ENCODE measurements at regions not wholly inside any gene's neighbourhood (a gene's known extent, or its start where the extent isn't known, plus 50 kb on each side); places are given as distances from the start of the nearest gene placed in this dataset.

DNA sequence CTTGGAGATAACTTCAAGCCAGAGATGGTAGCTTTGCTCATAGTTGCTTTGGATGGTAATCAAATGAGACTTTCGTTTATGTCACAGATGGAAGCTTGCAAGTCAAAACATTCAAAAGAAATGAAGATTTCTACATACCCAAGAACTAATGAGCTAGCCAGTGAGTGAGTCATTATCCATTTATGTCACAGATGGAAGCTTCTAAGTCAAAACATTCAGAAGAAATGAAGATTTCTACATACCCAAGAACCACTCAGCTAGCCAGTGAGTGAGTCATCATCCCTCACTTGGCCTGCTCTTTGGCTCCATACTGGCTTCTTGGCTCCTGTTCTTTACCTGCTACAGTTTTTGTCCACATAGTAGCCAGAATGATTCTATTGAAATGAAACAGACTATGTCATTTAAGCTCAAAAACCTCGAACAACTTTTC is 559.8 kb upstream of the CBLB start:
- Histone ChIP-seq H3K27ac (no peak overlapping the region), H3K36me3 (no peaks in the 10 kb centered on the region), H3K27me3 (no peaks in the 10 kb centered on the region), H3K4me3 (no peak overlapping the region), H3K9ac (ENCODE audit: low read depth in 2 of 2, low read length in 2 of 2) (no peak overlapping the region), H3K4me1 (no peaks in the 10 kb centered on the region), H3K9me3 (no peaks in the 10 kb centered on the region)
- TF ChIP-seq, protein P1, sequence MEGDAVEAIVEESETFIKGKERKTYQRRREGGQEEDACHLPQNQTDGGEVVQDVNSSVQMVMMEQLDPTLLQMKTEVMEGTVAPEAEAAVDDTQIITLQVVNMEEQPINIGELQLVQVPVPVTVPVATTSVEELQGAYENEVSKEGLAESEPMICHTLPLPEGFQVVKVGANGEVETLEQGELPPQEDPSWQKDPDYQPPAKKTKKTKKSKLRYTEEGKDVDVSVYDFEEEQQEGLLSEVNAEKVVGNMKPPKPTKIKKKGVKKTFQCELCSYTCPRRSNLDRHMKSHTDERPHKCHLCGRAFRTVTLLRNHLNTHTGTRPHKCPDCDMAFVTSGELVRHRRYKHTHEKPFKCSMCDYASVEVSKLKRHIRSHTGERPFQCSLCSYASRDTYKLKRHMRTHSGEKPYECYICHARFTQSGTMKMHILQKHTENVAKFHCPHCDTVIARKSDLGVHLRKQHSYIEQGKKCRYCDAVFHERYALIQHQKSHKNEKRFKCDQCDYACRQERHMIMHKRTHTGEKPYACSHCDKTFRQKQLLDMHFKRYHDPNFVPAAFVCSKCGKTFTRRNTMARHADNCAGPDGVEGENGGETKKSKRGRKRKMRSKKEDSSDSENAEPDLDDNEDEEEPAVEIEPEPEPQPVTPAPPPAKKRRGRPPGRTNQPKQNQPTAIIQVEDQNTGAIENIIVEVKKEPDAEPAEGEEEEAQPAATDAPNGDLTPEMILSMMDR (IDR thresholded peaks at IDR 0.05), result no peak
- intact Hi-C loops (cut with DNase I), result no loop called here
- DNase-seq, result no peak

DNA sequence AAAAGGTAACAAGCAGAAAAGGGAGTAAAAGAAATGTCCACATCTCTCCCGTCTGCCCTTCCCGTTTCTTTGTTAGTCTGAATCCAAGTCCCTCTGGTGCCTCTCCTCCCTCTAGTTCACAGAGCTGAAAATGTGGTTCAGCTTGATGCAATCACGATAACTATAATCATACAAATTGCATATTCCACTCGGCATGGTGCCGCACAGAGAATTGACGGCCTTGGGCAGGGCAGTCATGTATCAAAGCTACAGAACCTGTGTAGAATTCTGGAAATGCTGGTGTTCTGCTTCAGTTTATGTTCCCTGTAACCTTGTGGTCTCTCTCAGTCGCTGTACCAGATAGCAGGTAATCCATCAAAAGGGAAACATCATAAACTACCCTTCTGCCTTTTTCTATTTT is 562.9 kb upstream of the CBLB start:
- no peak for DNase-seq
- Histone ChIP-seq H3K27me3 (no peaks in the 10 kb centered on the region), H3K4me3 (no peak overlapping the region), H3K27ac (no peak overlapping the region), H3K9me3 (no peaks in the 10 kb centered on the region), H3K9ac (ENCODE audit: low read depth in 2 of 2, low read length in 2 of 2) (no peak overlapping the region), H3K36me3 (no peaks in the 10 kb centered on the region), H3K4me1 (no peaks in the 10 kb centered on the region)
- TF ChIP-seq, protein P1 (IDR thresholded peaks at IDR 0.05), result no peak
- intact Hi-C loops (cut with DNase I), result no loop called here

DNA sequence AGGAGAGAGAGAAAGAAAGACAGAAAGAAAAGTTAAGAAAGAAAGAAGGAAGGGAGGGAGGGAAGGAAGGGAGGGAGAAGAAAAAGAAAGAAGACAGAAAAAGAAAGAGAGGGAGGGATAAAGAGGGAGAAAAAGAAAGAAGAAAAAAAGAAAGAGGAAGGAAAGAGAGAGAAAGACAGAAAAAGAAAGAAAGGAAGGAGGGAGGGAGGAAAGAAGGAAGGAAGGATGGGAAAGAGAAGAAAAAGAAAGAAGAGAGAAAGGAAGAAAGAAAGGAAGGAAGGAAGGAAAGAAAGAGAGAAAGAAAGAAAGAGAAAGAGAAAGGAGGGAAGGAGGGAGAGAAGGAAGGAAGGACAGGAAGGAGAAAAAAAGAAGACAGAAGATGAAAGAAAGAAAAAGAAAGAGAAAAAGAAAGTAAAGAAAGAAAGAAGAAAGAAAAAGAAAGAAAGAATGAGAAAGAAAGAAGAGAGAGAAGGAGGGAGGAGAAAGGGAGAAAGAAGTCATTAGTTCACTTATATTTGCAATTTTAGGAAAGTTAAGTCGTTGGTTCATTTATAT is 567.2 kb upstream of the CBLB start:
- TF ChIP-seq, protein P1 (IDR thresholded peaks at IDR 0.05), result no peak

DNA sequence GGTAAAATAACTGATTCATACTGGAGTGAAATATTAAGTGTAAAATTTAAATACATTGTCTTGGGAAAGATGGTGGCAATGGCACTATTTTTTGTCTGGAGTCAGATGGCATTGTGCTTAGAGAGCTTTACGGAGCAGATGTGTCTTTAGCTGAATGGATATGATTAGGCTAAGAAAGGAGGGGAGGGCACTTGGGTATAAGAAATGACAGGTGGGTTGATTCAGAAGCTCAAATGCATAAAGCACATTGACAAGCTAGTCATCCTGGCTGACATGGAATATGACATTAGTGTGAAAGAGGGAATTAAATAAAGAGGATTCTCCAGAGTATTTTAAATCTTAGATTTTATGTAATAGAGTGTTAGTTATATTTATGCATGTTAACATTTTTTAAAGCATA is 570.1 kb upstream of the CBLB start:
- TF ChIP-seq, protein P1 (IDR thresholded peaks at IDR 0.05), result no peak
- H3K9me3 ChIP-seq, result no peaks in the 10 kb centered on the region

More for the DNA sequence above, 567.2 kb upstream of the CBLB start:
- Histone ChIP-seq H3K9me3 (no peaks in the 10 kb centered on the region), H3K4me3 (no peak overlapping the region), H3K9ac (ENCODE audit: low read depth in 2 of 2, low read length in 2 of 2) (no peak overlapping the region), H3K27me3 (no peaks in the 10 kb centered on the region), H3K4me1 (no peaks in the 10 kb centered on the region), H3K27ac (no peak overlapping the region), H3K36me3 (no peaks in the 10 kb centered on the region)
- intact Hi-C loops (cut with DNase I), result no loop called here
- DNase-seq, result no peak

DNA sequence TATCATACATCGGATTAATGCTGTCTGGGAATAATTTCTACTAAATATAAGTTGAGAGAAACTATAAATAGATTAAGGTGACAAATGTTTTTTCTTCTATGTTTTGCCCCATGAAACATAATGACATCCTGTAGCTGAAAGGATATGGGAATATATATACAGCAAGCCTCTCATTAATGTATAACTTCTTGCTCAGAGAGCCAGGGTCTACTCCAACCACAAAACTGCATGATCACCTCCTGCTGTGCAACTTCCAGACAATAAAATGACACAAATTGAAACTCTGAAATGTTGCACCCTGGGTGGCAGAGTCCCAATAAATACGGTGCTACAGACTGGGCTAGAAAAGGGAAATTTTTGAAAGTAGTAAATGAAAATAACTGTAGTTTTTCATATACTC is 571.9 kb upstream of the CBLB start:
- Histone ChIP-seq H3K4me3 (no peak overlapping the region), H3K27ac (no peak overlapping the region), H3K9ac (ENCODE audit: low read depth in 2 of 2, low read length in 2 of 2) (no peak overlapping the region), H3K27me3 (no peaks in the 10 kb centered on the region), H3K9me3 (no peaks in the 10 kb centered on the region), H3K4me1 (no peaks in the 10 kb centered on the region), H3K36me3 (no peaks in the 10 kb centered on the region)
- TF ChIP-seq, protein P1 (IDR thresholded peaks at IDR 0.05), result no peak
- DNase-seq, result no peak
- intact Hi-C loops (cut with DNase I), result no loop called here

More for the DNA sequence above, 570.1 kb upstream of the CBLB start:
- intact Hi-C loops (cut with DNase I), result no loop called here
- no peak overlapping the region for H3K27ac ChIP-seq
- no peak overlapping the region for H3K9ac ChIP-seq (ENCODE audit: low read depth in 2 of 2, low read length in 2 of 2)
- H3K4me3 ChIP-seq, result no peak overlapping the region
- H3K27me3 ChIP-seq, result no peaks in the 10 kb centered on the region
- no peaks in the 10 kb centered on the region for H3K36me3 ChIP-seq
- no peaks in the 10 kb centered on the region for H3K4me1 ChIP-seq
- no peak for DNase-seq

All from colonic mucosa (tissue), 4 donors.